HG02870 (cell line): ENCODE measurements at regions not wholly inside any gene's neighbourhood (a gene's known extent, or its start where the extent isn't known, plus 50 kb on each side); places are given as distances from the start of the nearest gene placed in this dataset.

Experiments used
- ATAC-seq: cut with Tn5 transposase; IDR thresholded peaks from one replicate; pipeline ENCODE4 v1.9.1; 2021; ENCODE audit warnings: mild to moderate bottlenecking, moderate library complexity; ENCODE audit not compliant: unreplicated experiment

GRCh38 chr1:71267220-71267619, 186.4 kb upstream of the ZRANB2 start:
- no peak for ATAC-seq

- ATAC-seq = no peak
Measured at GRCh38 chr1:71264039-71264438, 183.2 kb upstream of the ZRANB2 start.

GRCh38 chr1:71262970-71263369, 182.1 kb upstream of the ZRANB2 start:
- no peak for ATAC-seq

- no peak for ATAC-seq
Measured at GRCh38 chr1:71252900-71253299, 172.1 kb upstream of the ZRANB2 start.

GRCh38 chr1:71245246-71245645, 164.4 kb upstream of the ZRANB2 start:
- no peak for ATAC-seq

GRCh38 chr1:71242239-71242638, 161.4 kb upstream of the ZRANB2 start:
- ATAC-seq = no peak

GRCh38 chr1:71240656-71241055, 159.8 kb upstream of the ZRANB2 start:
- ATAC-seq = no peak

GRCh38 chr1:71236503-71236902, 155.7 kb upstream of the ZRANB2 start:
- ATAC-seq = no peak

GRCh38 chr1:71233645-71234044, 152.8 kb upstream of the ZRANB2 start:
- no peak for ATAC-seq

- ATAC-seq = no peak
Measured at GRCh38 chr1:71232786-71233185, 152.0 kb upstream of the ZRANB2 start.

- ATAC-seq = no peak
Measured at GRCh38 chr1:71232166-71232763, 151.4 kb upstream of the ZRANB2 start.

- ATAC-seq = no peak
Measured at GRCh38 chr1:71231751-71232150, 150.9 kb upstream of the ZRANB2 start.

GRCh38 chr1:71228742-71229365, 148.0 kb upstream of the ZRANB2 start:
- no peak for ATAC-seq

- ATAC-seq = no peak
Measured at GRCh38 chr1:71228241-71228640, 147.4 kb upstream of the ZRANB2 start.

- no peak for ATAC-seq
Measured at GRCh38 chr1:71224741-71225377, 144.0 kb upstream of the ZRANB2 start.

GRCh38 chr1:71223641-71224340, 143.0 kb upstream of the ZRANB2 start:
- ATAC-seq = no peak

- no peak for ATAC-seq
Measured at GRCh38 chr1:71222668-71223067, 141.8 kb upstream of the ZRANB2 start.

- no peak for ATAC-seq
Measured at GRCh38 chr1:71210718-71211117, 129.9 kb upstream of the ZRANB2 start.

- no peak for ATAC-seq
Measured at GRCh38 chr1:71203241-71203640, 122.4 kb upstream of the ZRANB2 start.

GRCh38 chr1:71200503-71200902, 119.7 kb upstream of the ZRANB2 start:
- ATAC-seq = no peak

GRCh38 chr1:71196685-71197084, 115.8 kb upstream of the ZRANB2 start:
- no peak for ATAC-seq

GRCh38 chr1:71193153-71193552, 112.3 kb upstream of the ZRANB2 start:
- ATAC-seq = no peak
